Motor neuron (in vitro differentiated cells): ENCODE measurements at regions not wholly inside any gene's neighbourhood (a gene's known extent, or its start where the extent isn't known, plus 50 kb on each side); places are given as distances from the start of the nearest gene placed in this dataset.
"Not testable (repeated sequence)": the region's sequence is repeated elsewhere in the genome, so short reads cannot be mapped to it uniquely, and the experiment has no call there.

Source experiments
- ATAC-seq, 8 experiments: fragments of 200-7000 bp; cut with Tn5 transposase; replicated peaks in 6 of 8; 2 replicates each; pipeline ENCODE4 v1.8.0; 2021; ENCODE audit warnings: mild to moderate bottlenecking in 8 of 8, moderate library complexity in 8 of 8
- H3K27ac ChIP-seq, 2 donors: fragments of 250-450 bp; sonication (Bioruptor Pico); 2 replicates each; pipeline ENCODE4 v1.9.0; 2021; ENCODE audit warnings: antibody characterized with exemption in 2 of 2, mild to moderate bottlenecking in 2 of 2, moderate library complexity in 1 of 2
- H3K4me1 ChIP-seq, 2 donors: fragments of 250-450 bp; sonication (Bioruptor Pico); replicated peaks in 1 of 2; 2 replicates each; pipeline ENCODE4 v1.6.1; 2021; ENCODE audit warnings: antibody characterized with exemption in 2 of 2, mild to moderate bottlenecking in 2 of 2, moderate library complexity in 1 of 2
- H3K4me3 ChIP-seq, 5 donors: fragments of 250-450 bp; sonication (Bioruptor Pico); 2 replicates each; pipeline ENCODE4 v1.9.0; 2021; ENCODE audit warnings: antibody characterized with exemption in 5 of 5, mild to moderate bottlenecking in 5 of 5, moderate library complexity in 4 of 5
- WGBS, 10 experiments: fragments of 450-650 bp; shearing (Covaris generic); methylation state at CpG; one replicate each; pipeline ENCODE4 v1.0.0; 2022; 5-methylcytosine and 5-hydroxymethylcytosine counted together
- in situ Hi-C, 9 experiments: fragments of 400-800 bp; cut with MboI; loops; one replicate each; pipeline ENCODE4 v1.15.0; 2021; ENCODE audit warnings: low sequenced_read_pairs in 9 of 9, low pct_unique_long_range_greater_than_20kb in 2 of 9; ENCODE audit not compliant: unreplicated experiment in 9 of 9

GRCh38 chr7:98733036-98733435 lies 116.0 kb downstream of the NPTX2 start:
- H3K4me3 ChIP-seq = no peak overlapping the region
- no peak overlapping the region for H3K27ac ChIP-seq
- in situ Hi-C loops = no loop called here
- ATAC-seq = peak in 2 of 8 experiments; percentile 36 to 55
- no peaks in the 10 kb centered on the region for H3K4me1 ChIP-seq
- WGBS, 10 experiments = 0 to 100% methylated on average over 1 of the region's 2 CpGs; no CpG with 5 or more reads in 8 of the 10 experiments

DNA sequence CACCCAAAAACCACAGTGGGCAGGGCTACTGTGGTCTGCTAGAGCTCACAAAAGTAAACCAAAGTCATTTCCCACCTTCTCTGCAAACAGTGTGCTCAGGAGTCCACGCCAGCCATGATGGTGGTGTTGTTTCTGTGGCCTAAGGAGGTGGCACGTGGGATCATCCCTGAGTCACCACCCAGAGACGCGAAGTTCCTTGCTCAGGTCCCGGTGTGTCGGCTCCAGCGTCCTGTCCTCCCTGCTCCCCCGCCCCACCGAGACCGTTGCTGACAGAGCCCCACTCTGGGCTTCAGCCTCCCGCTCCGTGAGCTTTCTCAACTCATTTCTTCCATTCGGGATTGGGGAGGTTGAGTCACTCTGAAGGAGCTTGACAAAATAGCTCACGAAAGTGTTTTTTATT lies 118.7 kb downstream of the NPTX2 start:
- Histone ChIP-seq H3K27ac (no peak overlapping the region), H3K4me3 (no peak overlapping the region), H3K4me1 (no peaks in the 10 kb centered on the region)
- WGBS, 10 experiments = 0 to 100% (median 67%) methylated on average over 1 to 8 of the region's 14 CpGs; no CpG with 5 or more reads in 3 of the 10 experiments
- no peak for ATAC-seq
- in situ Hi-C loops = no loop called here

DNA sequence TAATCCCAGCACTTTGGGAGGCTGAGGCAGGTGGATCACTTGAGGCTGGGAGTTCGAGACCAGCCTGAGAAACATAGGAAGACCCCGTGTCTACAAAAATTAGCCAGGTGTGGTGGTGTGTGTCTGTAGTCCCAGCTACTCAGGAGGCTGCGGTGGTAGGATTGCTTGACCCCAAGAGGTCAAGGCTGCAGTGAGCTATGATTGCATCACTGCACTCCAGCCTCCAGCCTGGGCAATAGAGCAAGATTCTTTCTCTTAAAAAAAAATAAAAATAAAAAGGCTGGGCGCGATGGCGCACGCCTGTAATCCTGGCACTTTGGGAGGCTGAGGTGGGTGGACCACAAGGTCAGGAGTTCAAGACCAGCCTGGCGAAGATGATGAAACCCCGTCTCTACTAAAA lies 119.4 kb downstream of the NPTX2 start:
- ATAC-seq, in situ Hi-C loops, H3K4me3 ChIP-seq, H3K4me1 ChIP-seq, H3K27ac ChIP-seq: not testable (repeated sequence)
- WGBS, 10 experiments = 71 to 100% (median 87%) methylated on average over 3 to 7 of the region's 9 CpGs; no CpG with 5 or more reads in 3 of the 10 experiments

- in situ Hi-C loops = no loop called here
- Histone ChIP-seq H3K27ac (no peak overlapping the region), H3K4me3 (no peak overlapping the region), H3K4me1 (no peaks in the 10 kb centered on the region)
- ATAC-seq = no peak
- WGBS, 10 experiments = 83 to 100% (median 100%) methylated on average over 1 to 4 of the region's 8 CpGs; no CpG with 5 or more reads in 7 of the 10 experiments
These were observed 120.1 kb downstream of the NPTX2 start for GRCh38 chr7:98737176-98737575.

DNA sequence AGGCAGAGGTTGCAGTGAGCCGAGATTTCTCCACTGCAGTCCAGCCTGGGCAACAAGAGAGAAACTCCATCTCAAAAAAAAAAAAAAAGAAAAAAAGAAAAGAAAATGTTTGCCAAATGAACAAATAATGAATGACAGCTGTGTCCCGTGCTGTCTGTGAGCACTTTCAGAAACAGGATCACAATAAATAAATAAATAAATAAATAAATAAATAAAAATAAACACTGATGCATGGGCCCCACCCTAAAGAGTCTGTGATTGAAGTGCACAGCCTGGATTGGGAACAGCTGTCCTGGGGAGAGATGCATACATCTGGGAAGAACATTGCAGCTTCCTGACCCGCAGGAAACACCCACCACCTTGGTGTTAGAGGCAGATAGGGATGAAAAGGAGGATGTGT lies 123.6 kb downstream of the NPTX2 start:
- ATAC-seq = peak in 1 of 8 experiments; percentile 63
- 0 to 100% (median 88%) methylated on average over 1 to 3 of the region's 3 CpGs for WGBS, 10 experiments
- in situ Hi-C loops = loop anchor here in 1 of 9 experiments (10.0 kb wide), 1 partner anchor 306 kb away; no protein-coding TSS in a partner anchor
- H3K4me3 ChIP-seq = no peak overlapping the region
- no peaks in the 10 kb centered on the region for H3K4me1 ChIP-seq
- no peak overlapping the region for H3K27ac ChIP-seq

GRCh38 chr7:98745722-98746318 lies 124.0 kb downstream of the TMEM130 start:
- Histone ChIP-seq H3K27ac (no peak overlapping the region), H3K4me3 (no peak overlapping the region), H3K4me1 (no peaks in the 10 kb centered on the region)
- 0 to 42% (median 3%) methylated on average over 2 to 5 of the region's 5 CpGs; no CpG with 5 or more reads in 4 of the 10 experiments for WGBS, 10 experiments
- peak in 3 of 8 experiments; percentile 26 to 76 (median 26) for ATAC-seq
- in situ Hi-C loops = loop anchor here in 1 of 9 experiments (10.0 kb wide), 1 partner anchor 311 kb away; no protein-coding TSS in a partner anchor

DNA sequence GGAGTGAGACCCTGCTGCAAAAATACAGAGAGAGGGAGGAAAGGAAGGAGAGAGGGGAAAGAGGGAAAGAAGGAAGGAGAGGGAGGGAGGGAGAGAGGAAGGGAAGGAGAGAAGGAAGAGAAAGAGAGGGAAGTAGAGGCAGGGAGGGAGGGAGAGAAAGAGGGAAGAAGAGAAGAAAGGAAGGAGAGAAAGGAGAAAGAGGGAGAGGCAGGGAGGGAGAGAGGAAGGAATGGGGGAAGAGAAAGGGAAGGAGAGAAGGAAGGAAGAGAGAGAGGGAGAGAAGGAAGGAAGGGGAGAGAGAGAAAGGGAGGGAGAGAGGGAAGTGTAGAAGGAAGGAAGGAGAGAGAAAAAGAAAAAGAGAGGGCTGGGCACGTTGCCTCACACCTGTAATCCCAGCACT lies 121.7 kb downstream of the TMEM130 start:
- Histone ChIP-seq H3K4me3 (no peak overlapping the region), H3K27ac (no peak overlapping the region), H3K4me1 (peaks cover 0 to under 1% of the 10 kb centered on the region in 2 donors)
- in situ Hi-C loops = loop anchor here in 1 of 9 experiments (10.0 kb wide), 1 partner anchor 313 kb away; no protein-coding TSS in a partner anchor
- no peak for ATAC-seq
- 0 to 71% (median 50%) methylated on average over 1 of the region's 1 CpG; no CpG with 5 or more reads in 5 of the 10 experiments for WGBS, 10 experiments

DNA sequence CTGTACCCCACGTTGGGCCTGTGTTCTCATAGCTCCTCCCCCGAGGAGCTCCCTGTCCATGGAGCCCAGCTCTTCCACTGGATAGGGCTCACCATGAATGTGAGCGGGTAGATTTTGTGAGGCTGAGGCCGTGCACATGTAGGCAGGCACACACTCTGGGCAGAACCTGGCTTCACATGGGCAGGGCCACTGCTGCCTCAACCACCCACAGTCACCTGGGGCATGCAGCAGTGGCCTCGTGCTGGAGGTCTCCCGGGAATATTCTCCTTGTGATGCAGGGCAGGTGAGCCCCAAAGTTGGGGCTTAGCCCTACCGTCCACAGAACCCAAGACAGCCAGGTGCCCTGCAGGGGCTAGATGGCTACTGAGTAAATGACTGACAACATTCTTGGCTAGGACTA lies 116.6 kb downstream of the TMEM130 start:
- WGBS, 10 experiments = 37 to 100% (median 70%) methylated on average over 1 to 5 of the region's 7 CpGs; no CpG with 5 or more reads in 4 of the 10 experiments
- in situ Hi-C loops = no loop called here
- no peak overlapping the region for H3K27ac ChIP-seq
- peaks cover 13 to 22% of the 10 kb centered on the region in 2 donors for H3K4me1 ChIP-seq
- ATAC-seq = no peak
- no peak overlapping the region for H3K4me3 ChIP-seq

GRCh38 chr7:98753989-98754479 lies 115.8 kb downstream of the TMEM130 start:
- peak; percentile 65 to 96 (median 90) for ATAC-seq
- Histone ChIP-seq H3K27ac (peak overlapping the region in 1 of 2 donors; percentile 19), H3K4me3 (no peak overlapping the region), H3K4me1 (peaks cover 13 to 22% of the 10 kb centered on the region in 2 donors)
- 40 to 100% (median 67%) methylated on average over 1 to 4 of the region's 6 CpGs; no CpG with 5 or more reads in 5 of the 10 experiments for WGBS, 10 experiments
- in situ Hi-C loops = no loop called here

- in situ Hi-C loops = no loop called here
- H3K27ac ChIP-seq = no peak overlapping the region
- H3K4me1 ChIP-seq = peaks cover 13 to 22% of the 10 kb centered on the region in 2 donors
- H3K4me3 ChIP-seq = no peak overlapping the region
- WGBS, 10 experiments = 50 to 100% (median 80%) methylated on average over 1 to 2 of the region's 10 CpGs; no CpG with 5 or more reads in 6 of the 10 experiments
- ATAC-seq = peak in 5 of 8 experiments; percentile 40 to 63 (median 55)
These were observed 114.5 kb downstream of the TMEM130 start for GRCh38 chr7:98755138-98755898.

DNA sequence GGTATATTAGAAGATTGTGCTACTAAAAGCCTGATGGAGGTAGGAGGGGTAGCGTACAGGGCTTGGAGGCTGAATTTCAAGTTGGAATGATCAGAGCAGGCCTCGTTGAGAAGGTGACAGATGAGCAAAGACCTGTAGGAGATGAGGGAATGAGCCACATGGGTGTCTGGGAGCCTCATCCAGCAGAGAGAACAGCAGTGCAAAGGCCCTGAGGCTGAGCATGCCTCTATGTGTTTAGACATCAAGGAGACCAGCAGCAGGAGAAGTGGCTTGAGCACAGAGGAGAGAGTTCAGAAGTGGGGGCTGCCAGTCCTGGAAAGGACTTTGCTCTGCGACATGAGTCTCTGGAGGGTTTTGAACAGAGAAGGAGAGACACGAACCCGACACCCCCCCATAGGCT lies 111.7 kb downstream of the TMEM130 start:
- Histone ChIP-seq H3K4me3 (no peak overlapping the region), H3K27ac (no peak overlapping the region), H3K4me1 (peaks cover 16 to 20% of the 10 kb centered on the region in 2 donors)
- in situ Hi-C loops = no loop called here
- no peak for ATAC-seq
- WGBS, 10 experiments = 26 to 100% (median 88%) methylated on average over 2 of the region's 5 CpGs; no CpG with 5 or more reads in 6 of the 10 experiments

DNA sequence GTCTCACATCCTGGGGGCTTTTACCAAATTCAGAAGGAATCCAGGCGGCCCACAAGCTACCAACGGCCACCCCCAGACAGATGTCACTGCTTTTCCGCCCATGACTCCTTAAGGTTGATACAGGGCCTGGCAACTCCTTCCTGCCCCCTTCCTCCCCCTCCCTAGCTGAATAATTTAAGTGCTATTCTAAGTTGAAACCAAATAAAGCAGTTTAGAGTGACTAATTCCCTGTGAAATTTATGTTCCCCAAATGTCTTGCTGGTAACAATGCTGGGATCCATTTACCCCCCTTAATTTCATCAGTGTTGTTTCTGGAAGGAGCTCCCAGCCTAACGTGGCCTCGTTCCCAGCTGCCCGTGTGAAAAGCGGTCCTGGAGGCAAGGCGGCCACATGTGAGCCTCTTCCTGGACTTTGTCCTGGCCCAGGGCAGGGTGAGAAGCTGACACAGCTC lies 109.6 kb downstream of the TMEM130 start:
- Histone ChIP-seq H3K4me1 (peaks cover 2 to 10% of the 10 kb centered on the region in 2 donors), H3K27ac (no peak overlapping the region), H3K4me3 (no peak overlapping the region)
- in situ Hi-C loops = no loop called here
- no peak for ATAC-seq
- WGBS, 10 experiments = 0 to 100% (median 53%) methylated on average over 1 to 5 of the region's 8 CpGs; no CpG with 5 or more reads in 4 of the 10 experiments

GRCh38 chr7:98761225-98761624 lies 108.6 kb downstream of the TMEM130 start:
- 20 to 83% (median 50%) methylated on average over 1 of the region's 1 CpG; no CpG with 5 or more reads in 7 of the 10 experiments for WGBS, 10 experiments
- in situ Hi-C loops = no loop called here

More at GRCh38 chr7:98761225-98761624, 108.6 kb downstream of the TMEM130 start:
- no peak for ATAC-seq
- H3K4me3 ChIP-seq = no peak overlapping the region
- H3K27ac ChIP-seq = no peak overlapping the region
- peaks cover 0 to 10% of the 10 kb centered on the region in 2 donors for H3K4me1 ChIP-seq
